H1 (cell line): ENCODE measurements at regions not wholly inside any gene's neighbourhood (a gene's known extent, or its start where the extent isn't known, plus 50 kb on each side); places are given as distances from the start of the nearest gene placed in this dataset.

Experiments used
- CTCF ChIA-PET: fragments of 300-600 bp; sonication (Branson Sonifier 250); formaldehyde crosslinking; loops from one replicate; lab custom pipeline; 2021; ENCODE audit not compliant: partially characterized antibody; lab: Charles Lee
- POLR2A ChIA-PET: fragments of 300-600 bp; sonication (Branson Sonifier 250); formaldehyde crosslinking; loops from one replicate; lab custom pipeline; 2021; ENCODE audit warnings: inconsistent platforms; ENCODE audit not compliant: partially characterized antibody; lab: Charles Lee
- DNase-seq, 2 experiments: peaks; one replicate each; pipeline versions ENCODE4 v3.0.0 to v3.0.0-alpha.2; 2010 to 2022; ENCODE audit warnings: low spot score in 2 of 2, low read depth in 1 of 2, mixed read lengths in 1 of 2
- FAIRE-seq: peaks from 2 replicates; lab custom pipeline; 2011; peaks lifted over from hg19 to GRCh38; lab: Jason Lieb, UNC
- H2AFZ ChIP-seq: 2 replicates; pipeline ENCODE4 v1.8.1; 2012; ENCODE audit warnings: low read length, inconsistent platforms
- H2AK5ac ChIP-seq: 2 replicates; pipeline ENCODE4 v1.6.1; 2013; ENCODE audit warnings: low read depth, low read length
- H2BK120ac ChIP-seq: replicated peaks from 2 replicates; pipeline ENCODE3; 2013; ENCODE audit warnings: low read depth, low read length, inconsistent platforms
- H2BK12ac ChIP-seq: 2 replicates; pipeline ENCODE4 v1.6.1; 2013; ENCODE audit warnings: low read depth, low read length
- H2BK15ac ChIP-seq: 2 replicates; pipeline ENCODE4 v1.6.1; 2013; ENCODE audit warnings: low read length
- H2BK20ac ChIP-seq: 2 replicates; pipeline ENCODE4 v1.6.1; 2013; ENCODE audit warnings: low read length
- H2BK5ac ChIP-seq: 2 replicates; pipeline ENCODE4 v1.6.1; 2013; ENCODE audit warnings: low read depth, low read length
- H3K14ac ChIP-seq: 2 replicates; pipeline ENCODE4 v1.6.1; 2013; ENCODE audit warnings: inconsistent platforms; ENCODE audit not compliant: insufficient read length
- H3K18ac ChIP-seq: 2 replicates; pipeline ENCODE4 v1.6.1; 2013; ENCODE audit warnings: low read length; ENCODE audit errors: extremely low read depth
- H3K23ac ChIP-seq: 2 replicates; pipeline ENCODE4 v1.6.1; 2013; ENCODE audit warnings: inconsistent platforms; ENCODE audit not compliant: insufficient read length
- H3K23me2 ChIP-seq: 2 replicates; pipeline ENCODE4 v1.6.1; 2013; ENCODE audit warnings: low read depth, low read length
- H3K27ac ChIP-seq: 2 replicates; pipeline ENCODE4 v1.6.1; 2011; ENCODE audit warnings: low read depth, low read length, inconsistent platforms
- H3K27me3 ChIP-seq, 4 experiments: replicated peaks in 1 of 4; 1 replicate in 1 of 4; 2 replicates in 3 of 4; pipeline versions ENCODE4 v1.6.1 to v1.8.1; 2011 to 2013; ENCODE audit warnings: low read length in 3 of 4, mild to moderate bottlenecking in 3 of 4, inconsistent platforms in 2 of 4, mixed read lengths in 2 of 4, moderate library complexity in 1 of 4; ENCODE audit not compliant: control insufficient read depth in 3 of 4, insufficient read depth in 3 of 4; ENCODE audit errors: extremely low read depth in 1 of 4
- H3K36me3 ChIP-seq, 4 experiments: 2 replicates each; pipeline versions ENCODE4 v1.6.1 to v1.8.1; 2011 to 2013; ENCODE audit warnings: mild to moderate bottlenecking in 4 of 4, low read length in 3 of 4, moderate library complexity in 2 of 4, control low read depth in 1 of 4, inconsistent platforms in 1 of 4; ENCODE audit not compliant: insufficient read depth in 4 of 4, control insufficient read depth in 2 of 4
- H3K4ac ChIP-seq: replicated peaks from 2 replicates; pipeline ENCODE3; 2013; ENCODE audit warnings: low read length, low read depth, mixed read lengths, inconsistent platforms; ENCODE audit not compliant: insufficient read length
- H3K4me1 ChIP-seq, 4 experiments: replicated peaks in 1 of 4; 1 replicate in 1 of 4; 2 replicates in 3 of 4; pipeline versions ENCODE4 v1.6.1 to v1.8.1; 2011 to 2013; ENCODE audit warnings: low read length in 3 of 4, inconsistent platforms in 2 of 4, mixed read lengths in 1 of 4; ENCODE audit not compliant: insufficient read depth in 4 of 4, control insufficient read depth in 3 of 4
- H3K4me2 ChIP-seq, 2 experiments: 2 replicates each; pipeline versions ENCODE4 v1.6.1 to v1.8.1; 2011 to 2013; ENCODE audit warnings: low read depth in 2 of 2, low read length in 2 of 2, control low read depth in 1 of 2, inconsistent platforms in 1 of 2, mild to moderate bottlenecking in 1 of 2; ENCODE audit not compliant: insufficient read depth in 1 of 2
- H3K4me3 ChIP-seq, 4 experiments: fragments of 200-600, 300-600 bp in 1 of 4; sonication (generic), shearing (Covaris generic), sonication (Bioruptor Twin) in 1 of 4; 2 replicates each; pipeline versions ENCODE4 v1.5.1 to v1.8.1; 2011 to 2016; ENCODE audit warnings: low read length in 4 of 4, low read depth in 3 of 4, control low read depth in 2 of 4, inconsistent platforms in 2 of 4, mild to moderate bottlenecking in 2 of 4, mixed read lengths in 1 of 4, moderate library complexity in 1 of 4; ENCODE audit not compliant: insufficient read depth in 2 of 4; ENCODE audit errors: extremely low read depth in 1 of 4
- H3K56ac ChIP-seq: replicated peaks from 2 replicates; pipeline ENCODE3; 2013; ENCODE audit warnings: low read depth, mild to moderate bottlenecking, mixed read lengths, low read length, inconsistent platforms; ENCODE audit not compliant: insufficient read length
- H3K79me1 ChIP-seq: 2 replicates; pipeline ENCODE4 v1.6.1; 2013; ENCODE audit warnings: low read depth, low read length, control low read depth
- H3K79me2 ChIP-seq, 2 experiments: 2 replicates each; pipeline versions ENCODE4 v1.6.1 to v1.8.1; 2012 to 2013; ENCODE audit warnings: low read length in 2 of 2, mild to moderate bottlenecking in 2 of 2, inconsistent platforms in 1 of 2; ENCODE audit not compliant: insufficient read depth in 2 of 2, control insufficient read depth in 1 of 2
- H3K9ac ChIP-seq, 4 experiments: replicated peaks in 1 of 4; 1 replicate in 1 of 4; 2 replicates in 3 of 4; pipeline versions ENCODE4 v1.6.1 to v1.8.1; 2011 to 2013; ENCODE audit warnings: low read depth in 3 of 4, low read length in 3 of 4, control low read depth in 2 of 4, mild to moderate bottlenecking in 2 of 4, moderate library complexity in 2 of 4, inconsistent platforms in 1 of 4; ENCODE audit errors: extremely low read depth in 1 of 4
- H3K9me3 ChIP-seq, 2 experiments: 2 replicates each; pipeline versions ENCODE4 v1.6.1 to v1.8.1; 2012 to 2013; ENCODE audit warnings: mild to moderate bottlenecking in 2 of 2, moderate library complexity in 2 of 2, control low read depth in 1 of 2, inconsistent platforms in 1 of 2, low read depth in 1 of 2, low read length in 1 of 2, mixed read lengths in 1 of 2; ENCODE audit not compliant: insufficient read depth in 2 of 2
- H4K20me1 ChIP-seq, 2 experiments: replicated peaks in 1 of 2; 2 replicates each; pipeline versions ENCODE3 to v1.8.1; 2011 to 2013; ENCODE audit warnings: inconsistent platforms in 2 of 2, low read length in 2 of 2, mild to moderate bottlenecking in 1 of 2; ENCODE audit not compliant: insufficient read depth in 2 of 2, control insufficient read depth in 1 of 2
- H4K5ac ChIP-seq: 2 replicates; pipeline ENCODE4 v1.6.1; 2013; ENCODE audit warnings: low read length, low read depth, mixed read lengths, inconsistent platforms; ENCODE audit not compliant: insufficient read length
- H4K8ac ChIP-seq: 2 replicates; pipeline ENCODE4 v1.8.0; 2013; ENCODE audit warnings: mild to moderate bottlenecking, moderate library complexity, low read length, inconsistent platforms; ENCODE audit not compliant: insufficient read depth; ENCODE audit errors: extremely low read depth
- H4K91ac ChIP-seq: replicated peaks from 2 replicates; pipeline ENCODE3; 2013; ENCODE audit warnings: low read length, mixed read lengths, inconsistent platforms; ENCODE audit not compliant: insufficient read length
- CHD7 ChIP-seq: fragments of 300-600 bp; sonication (generic); IDR thresholded peaks from 2 replicates; pipeline ENCODE4 v1.7.1; 2012; ENCODE audit warnings: low read length, moderate library complexity, mild to moderate bottlenecking, inconsistent platforms; ENCODE audit not compliant: insufficient replicate concordance
- WGBS, 2 experiments: shearing (Covaris generic) in 1 of 2; methylation state at CpG; one replicate each; pipeline versions ENCODE4 v1.1.6 to v1.1.7; 2013 to 2015; ENCODE audit warnings: low lambda C conversion rate in 2 of 2, mixed read lengths in 2 of 2, inconsistent platforms in 1 of 2, low coverage in 1 of 2, missing lambda C conversion rate in 1 of 2; ENCODE audit not compliant: insufficient replicate concordance in 2 of 2, insufficient coverage in 1 of 2, insufficient read length in 1 of 2; ENCODE audit errors: extremely low coverage in 1 of 2, missing lambda C conversion rate in 1 of 2; 5-methylcytosine and 5-hydroxymethylcytosine counted together

- WGBS, 2 experiments = 84% methylated on average over 1 of the region's 1 CpG; no CpG with 5 or more reads in 1 of the 2 experiments
- no peak for TF ChIP-seq CHD7
Observed at GRCh38 chr7:32694182-32694581, 197.4 kb downstream of the KBTBD2 start.

More at GRCh38 chr7:32694182-32694581, 197.4 kb downstream of the KBTBD2 start:
- Histone ChIP-seq H3K56ac (no peak overlapping the region), H2BK120ac (no peak overlapping the region), H3K23ac (no peak overlapping the region), H4K20me1 (no peaks in the 10 kb centered on the region), H2BK12ac (no peak overlapping the region), H3K27ac (no peak overlapping the region), H4K91ac (no peak overlapping the region), H3K4ac (no peak overlapping the region), H2AK5ac (no peak overlapping the region), H2BK5ac (no peak overlapping the region), H3K9me3 (peaks cover under 1 to 3% of the 10 kb centered on the region in 2 experiments; a peak in 1 of 4 replicates), H3K14ac (no peak overlapping the region), H2BK20ac (no peak overlapping the region), H3K4me1 (no peaks in the 10 kb centered on the region; a peak in 1 of 7 replicates), H3K9ac (no peak overlapping the region), H4K5ac (no peak overlapping the region), H3K4me2 (no peak overlapping the region), H3K79me1 (no peaks in the 10 kb centered on the region), H3K18ac (no peak overlapping the region), H3K4me3 (no peak overlapping the region), H4K8ac (no peak overlapping the region), H2BK15ac (no peak overlapping the region), H3K79me2 (no peaks in the 10 kb centered on the region), H3K36me3 (no peaks in the 10 kb centered on the region), H3K27me3 (no peaks in the 10 kb centered on the region), H2AFZ (no peak overlapping the region), H3K23me2 (no peaks in the 10 kb centered on the region)
- FAIRE-seq (no peak), DNase-seq (no peak)
- ChIA-PET POLR2A (no interaction called here), CTCF (no interaction called here)
